Ishikawa (cell line): ENCODE measurements at regions not wholly inside any gene's neighbourhood (a gene's known extent, or its start where the extent isn't known, plus 50 kb on each side); places are given as distances from the start of the nearest gene placed in this dataset.

Source experiments
- EP300 ChIP-seq: IDR thresholded peaks from 2 replicates; pipeline ENCODE4 v1.6.1; 2012; ENCODE audit warnings: borderline replicate concordance
- RAD21 ChIP-seq: IDR thresholded peaks from 2 replicates; pipeline ENCODE4 v1.6.1; 2012; ENCODE audit warnings: low read depth
- TCF12 ChIP-seq: IDR thresholded peaks from 2 replicates; pipeline ENCODE4 v1.6.1; 2012; ENCODE audit warnings: low read depth

DNA sequence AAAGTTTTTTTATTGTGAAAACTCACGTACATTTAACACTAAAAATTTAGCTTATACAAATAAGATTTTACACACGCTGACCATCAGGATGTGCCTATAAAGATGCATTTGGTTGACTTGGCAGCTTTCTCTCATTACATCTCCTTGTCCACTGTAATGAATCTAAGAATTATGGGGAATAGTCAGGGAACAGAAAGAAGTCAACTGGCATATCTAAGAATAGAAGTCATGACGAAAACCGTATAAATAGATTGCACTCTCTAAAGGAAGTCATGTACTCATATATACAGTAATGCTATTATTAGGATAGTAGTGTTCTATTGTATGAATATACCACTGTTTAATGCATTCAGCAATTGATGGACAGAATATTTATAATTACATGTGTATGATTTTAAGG, 575.8 kb upstream of the B3GALT2 start:
- no peak for TF ChIP-seq EP300
- TF ChIP-seq TCF12, result no peak
- no peak for TF ChIP-seq RAD21
